ENCODE measurements at regions not wholly inside any gene's neighbourhood (a gene's known extent, or its start where the extent isn't known, plus 50 kb on each side); places are given as distances from the start of the nearest gene placed in this dataset.
A peak's percentile ranks its signal among the peaks of the same experiment; 100 is the strongest.

GRCh38 chr13:79781829-79782540, 301.0 kb downstream of the NDFIP2 start:
- DNase-seq (ENCODE audit: low read depth) = peak; percentile 12

DNA sequence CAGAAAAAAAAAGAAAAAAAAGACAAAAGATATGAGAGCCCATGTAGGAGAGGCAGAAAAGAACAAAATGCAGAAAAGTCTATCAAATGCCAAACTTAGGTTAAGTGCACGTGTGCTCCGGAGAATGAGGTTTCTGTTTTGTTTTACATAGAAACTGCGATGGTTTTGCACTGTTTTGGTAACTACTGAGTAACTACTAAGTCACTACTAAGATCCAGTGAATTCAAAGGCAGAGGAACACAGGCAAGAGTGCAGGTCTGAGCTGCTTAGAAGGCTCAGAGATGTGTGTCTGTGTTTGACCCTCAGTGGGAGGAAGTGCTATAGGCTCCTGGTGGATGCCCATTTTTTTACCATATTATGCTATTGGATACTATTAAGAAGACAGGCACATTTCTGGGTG, 299.3 kb downstream of the NDFIP2 start:
- DNase-seq (ENCODE audit: low read depth) = peak; percentile 66

DNA sequence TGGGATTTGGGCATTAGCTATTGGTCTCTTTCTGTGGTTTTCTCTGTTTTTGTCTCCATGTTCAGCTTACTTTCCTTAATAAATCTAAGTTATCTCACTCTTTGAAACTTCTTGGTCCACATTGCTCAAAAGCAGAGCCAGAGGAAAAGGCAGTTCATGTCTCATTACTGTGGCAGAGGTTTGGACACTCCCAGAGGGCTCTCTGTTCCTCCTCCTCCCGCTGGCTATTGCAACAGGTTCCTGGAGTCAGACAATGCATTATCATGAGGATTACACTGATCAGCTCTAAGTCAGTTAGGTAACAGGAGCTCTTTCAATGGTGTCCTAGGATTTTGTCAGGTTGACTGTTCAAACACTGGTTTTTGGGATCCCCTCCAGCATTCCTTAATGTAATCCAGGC, 298.8 kb downstream of the NDFIP2 start:
- peak; percentile 80 for DNase-seq (ENCODE audit: low read depth)

GRCh38 chr13:79778741-79779460, 297.9 kb downstream of the NDFIP2 start:
- DNase-seq (ENCODE audit: low read depth) = no peak

- DNase-seq (ENCODE audit: low read depth) = no peak
These were observed 296.5 kb downstream of the NDFIP2 start for GRCh38 chr13:79777504-79777903.

DNA sequence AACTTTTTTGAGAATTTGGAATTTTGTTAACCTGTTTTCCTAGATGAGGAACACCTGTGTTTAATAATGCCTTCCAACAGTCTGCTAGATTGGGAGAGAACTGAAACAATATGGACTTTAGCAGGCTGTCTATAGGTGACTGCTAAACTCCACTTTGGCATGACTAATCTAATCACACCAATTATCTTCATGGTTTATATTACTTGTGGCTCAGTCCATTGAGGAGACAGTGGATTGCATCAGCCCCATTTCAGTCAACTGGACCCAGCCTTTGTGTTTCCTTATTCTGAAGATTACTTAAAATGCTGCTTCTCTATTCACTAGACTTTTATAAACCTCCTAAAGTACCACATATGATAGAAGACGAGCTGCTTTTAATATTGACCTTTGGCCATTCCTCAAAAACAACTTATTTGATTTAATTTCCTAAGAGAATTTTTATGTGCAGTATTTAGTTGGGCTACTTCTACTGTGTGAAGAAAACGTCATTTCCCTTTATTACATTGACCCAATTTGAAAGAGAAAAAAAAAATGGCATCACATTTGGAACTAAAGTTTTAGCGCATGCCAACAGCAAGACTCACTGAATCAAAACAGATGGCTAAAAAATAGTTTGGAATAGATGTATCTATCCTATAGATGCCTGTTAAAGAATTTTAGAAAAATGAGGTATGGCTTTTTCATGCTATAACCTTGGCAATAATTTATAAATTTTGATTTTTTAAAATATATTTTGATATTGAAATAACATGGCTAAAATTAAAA, 295.8 kb downstream of the NDFIP2 start:
- DNase-seq (ENCODE audit: low read depth) = peak; percentile 19

GRCh38 chr13:79775830-79776229, 294.9 kb downstream of the NDFIP2 start:
- peak; percentile 78 for DNase-seq (ENCODE audit: low read depth)

DNA sequence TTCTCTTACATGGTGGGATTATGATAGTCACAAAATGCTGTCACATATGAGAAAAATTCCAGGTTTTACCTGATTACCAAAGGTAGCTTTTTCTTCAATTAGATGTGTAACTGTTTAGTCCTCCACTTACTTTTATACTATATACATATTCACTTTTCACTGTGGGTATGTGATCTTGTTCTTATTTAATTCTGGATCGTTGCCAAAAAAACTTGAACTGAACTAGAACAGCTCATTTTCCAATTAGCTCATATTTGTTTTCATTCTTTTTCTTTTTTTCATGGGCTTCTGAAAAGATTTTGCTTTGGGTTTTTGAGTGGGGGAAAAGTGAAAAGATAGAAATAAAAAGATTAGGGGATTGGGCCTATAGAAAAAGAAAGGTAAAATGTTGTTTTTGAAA, 291.9 kb downstream of the NDFIP2 start:
- no peak for DNase-seq (ENCODE audit: low read depth)

DNA sequence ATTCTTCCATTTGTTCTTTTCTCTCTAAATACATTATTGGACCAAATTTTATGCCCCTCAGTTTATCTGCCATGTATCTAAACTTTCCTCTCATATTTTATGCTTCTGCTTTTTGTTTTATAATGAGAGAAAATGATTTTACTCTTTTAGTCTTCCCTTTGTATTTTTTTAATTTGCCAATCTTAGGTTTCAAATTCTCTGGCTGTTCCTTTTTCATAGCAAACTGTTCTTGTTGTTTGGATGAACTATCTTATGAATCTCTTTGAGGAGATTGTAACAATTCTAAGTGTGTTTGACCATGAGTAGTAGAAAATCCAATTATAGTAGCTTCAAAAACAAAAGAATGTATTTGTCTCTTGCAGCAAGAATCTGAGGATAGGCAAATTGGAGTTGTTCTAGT, 290.5 kb downstream of the NDFIP2 start:
- no peak for DNase-seq (ENCODE audit: low read depth)

- peak; percentile 57 for DNase-seq (ENCODE audit: low read depth)
These were observed 289.1 kb downstream of the NDFIP2 start for GRCh38 chr13:79770056-79770455.

DNA sequence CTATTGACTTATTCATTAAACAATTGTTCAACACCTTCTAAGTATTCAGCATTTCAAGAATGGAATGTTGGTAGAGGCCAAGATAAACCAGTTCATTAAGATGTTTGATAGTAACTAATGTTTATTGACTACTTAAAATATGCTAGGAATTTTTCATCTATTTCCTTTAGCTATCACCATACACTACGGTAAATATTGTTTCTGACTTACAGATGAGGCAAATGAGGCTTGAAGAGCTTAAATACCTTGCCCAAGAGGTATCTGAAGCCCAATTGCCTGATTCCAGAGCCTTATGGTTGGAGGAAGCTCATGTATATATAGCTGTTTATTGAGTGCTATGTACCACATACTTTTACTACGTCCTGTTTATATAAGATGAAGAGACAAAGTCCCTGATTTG, 286.2 kb downstream of the NDFIP2 start:
- DNase-seq (ENCODE audit: low read depth) = no peak

- DNase-seq (ENCODE audit: low read depth) = no peak
These were observed 284.4 kb downstream of the NDFIP2 start for GRCh38 chr13:79765331-79765730.

- peak; percentile 81 for DNase-seq (ENCODE audit: low read depth)
These were observed 269.1 kb downstream of the NDFIP2 start for GRCh38 chr13:79749984-79750551.

DNA sequence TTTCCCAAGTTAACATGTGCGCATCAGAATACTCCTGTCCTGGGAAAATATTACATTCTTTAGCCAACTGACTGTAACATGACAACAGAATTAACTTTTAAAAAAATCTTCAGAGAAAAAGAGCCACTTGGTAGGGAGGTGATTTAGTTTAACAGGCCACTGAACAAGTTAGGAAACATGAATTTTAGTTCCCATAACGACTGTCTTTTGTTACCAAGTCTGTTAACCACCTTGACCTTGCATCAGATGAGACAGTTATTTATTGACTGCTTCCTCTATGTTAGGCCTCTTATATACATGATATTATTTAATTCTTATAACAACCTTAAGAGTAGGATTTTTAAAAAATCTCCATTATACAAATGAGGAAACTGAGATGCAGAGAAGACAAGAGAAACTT, 268.6 kb downstream of the NDFIP2 start:
- DNase-seq (ENCODE audit: low read depth) = no peak

- DNase-seq (ENCODE audit: low read depth) = no peak
These were observed 264.1 kb downstream of the NDFIP2 start for GRCh38 chr13:79745081-79745480.

GRCh38 chr13:79742923-79743322, 262.0 kb downstream of the NDFIP2 start:
- no peak for DNase-seq (ENCODE audit: low read depth)

GRCh38 chr13:79740991-79741390, 260.0 kb downstream of the NDFIP2 start:
- DNase-seq (ENCODE audit: low read depth) = no peak

- no peak for DNase-seq (ENCODE audit: low read depth)
These were observed 255.4 kb downstream of the NDFIP2 start for GRCh38 chr13:79736356-79736755.

GRCh38 chr13:79735228-79735627, 254.3 kb downstream of the NDFIP2 start:
- DNase-seq (ENCODE audit: low read depth) = peak; percentile 39

DNA sequence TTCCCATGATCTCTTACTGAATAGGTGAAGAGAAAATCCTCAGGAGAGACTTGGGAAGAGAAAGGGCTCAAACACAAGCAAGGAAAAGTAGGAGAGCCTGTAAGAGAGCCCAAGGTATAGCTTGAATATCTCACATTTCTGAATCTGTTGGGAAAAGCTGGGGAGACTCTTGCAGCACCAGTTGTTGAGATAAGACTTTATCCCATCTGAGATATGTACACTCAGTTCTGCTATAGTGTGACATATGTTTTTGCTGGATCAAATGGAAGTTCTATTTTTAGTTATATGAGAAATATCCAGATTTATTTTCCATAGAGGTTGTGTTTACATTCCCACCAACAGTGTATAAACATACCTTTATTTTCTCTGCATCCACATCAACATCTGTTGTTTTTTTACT, 246.1 kb downstream of the NDFIP2 start:
- DNase-seq (ENCODE audit: low read depth) = no peak

- no peak for DNase-seq (ENCODE audit: low read depth)
These were observed 244.9 kb downstream of the NDFIP2 start for GRCh38 chr13:79725841-79726240.
